ENCODE measurements at regions not wholly inside any gene's neighbourhood (a gene's known extent, or its start where the extent isn't known, plus 50 kb on each side); places are given as distances from the start of the nearest gene placed in this dataset.

- TF ChIP-seq POLR2A (IDR thresholded peaks at IDR 0.05) (no peak), CTCF (IDR thresholded peaks at IDR 0.05) (no peak)
Observed at GRCh38 chr16:31712064-31712540, 161.5 kb upstream of the ZNF267 start.
